ENCODE measurements at regions not wholly inside any gene's neighbourhood (a gene's known extent, or its start where the extent isn't known, plus 50 kb on each side); places are given as distances from the start of the nearest gene placed in this dataset.
A peak's percentile ranks its signal among the peaks of the same experiment; 100 is the strongest.

DNA sequence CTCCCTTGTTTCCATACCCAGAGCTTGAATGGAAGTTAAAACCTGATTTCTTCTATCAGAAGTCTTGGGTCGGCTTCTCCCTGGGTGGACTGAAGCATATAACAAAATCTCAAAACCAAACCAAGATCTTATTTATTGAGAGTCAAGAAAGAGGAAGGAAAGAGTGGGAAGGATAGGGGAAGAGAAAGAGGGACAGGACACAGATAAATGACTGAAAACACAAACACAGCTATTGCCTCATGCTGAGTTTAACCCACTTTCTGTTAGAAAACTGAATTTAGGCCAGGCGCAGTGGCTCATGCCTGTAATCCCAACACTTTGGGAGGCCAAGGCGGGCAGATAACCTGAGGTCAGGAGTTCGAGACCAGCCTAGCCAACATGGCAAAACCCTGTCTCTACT, 92.9 kb downstream of the PALM2AKAP2 start:
- intact Hi-C loops (cut with DNase I): no loop called here
- FAIRE-seq (no peak), DNase-seq (no peak)
- Histone ChIP-seq H3K27me3 (ENCODE audit: control insufficient read depth, insufficient read depth, low read length) (no peaks in the 10 kb centered on the region), H3K4me1 (ENCODE audit: control insufficient read depth in 2 of 3, insufficient read depth in 2 of 3, low read depth in 1 of 3, low read length in 3 of 3) (no peaks in the 10 kb centered on the region), H3K9ac (ENCODE audit: low read length in 3 of 3) (no peak overlapping the region), H3K9me3 (ENCODE audit: control insufficient read depth in 2 of 3, insufficient read depth in 1 of 3, low read length in 3 of 3) (no peaks in the 10 kb centered on the region), H3K27ac (ENCODE audit: low read depth in 2 of 2, low read length in 2 of 2) (no peak overlapping the region), H3K36me3 (ENCODE audit: control insufficient read depth in 2 of 3, insufficient read depth in 3 of 3, low read length in 3 of 3) (no peaks in the 10 kb centered on the region), H3K4me3 (ENCODE audit: low read length in 3 of 3) (no peak overlapping the region)
- no peak for TF ChIP-seq CTCF (IDR thresholded peaks at IDR 0.05; ENCODE audit: borderline replicate concordance, extremely low read depth, insufficient read depth)

GRCh38 chr9:109875495-109876129, 95.6 kb downstream of the PALM2AKAP2 start:
- H3K36me3 ChIP-seq (ENCODE audit: control insufficient read depth in 2 of 3, insufficient read depth in 3 of 3, low read length in 3 of 3): no peaks in the 10 kb centered on the region
- H3K27me3 ChIP-seq (ENCODE audit: control insufficient read depth, insufficient read depth, low read length): no peaks in the 10 kb centered on the region
- no peak overlapping the region for H3K4me3 ChIP-seq (ENCODE audit: low read length in 3 of 3)
- no peak overlapping the region for H3K27ac ChIP-seq (ENCODE audit: low read depth in 2 of 2, low read length in 2 of 2)
- FAIRE-seq (no peak), DNase-seq (no peak)
- no peaks in the 10 kb centered on the region for H3K4me1 ChIP-seq (ENCODE audit: control insufficient read depth in 2 of 3, insufficient read depth in 2 of 3, low read depth in 1 of 3, low read length in 3 of 3)
- intact Hi-C loops (cut with DNase I): no loop called here
- no peak overlapping the region for H3K9ac ChIP-seq (ENCODE audit: low read length in 3 of 3)
- TF ChIP-seq CTCF (IDR thresholded peaks at IDR 0.05; ENCODE audit: borderline replicate concordance, extremely low read depth, insufficient read depth): no peak
- H3K9me3 ChIP-seq (ENCODE audit: control insufficient read depth in 2 of 3, insufficient read depth in 1 of 3, low read length in 3 of 3): no peaks in the 10 kb centered on the region

DNA sequence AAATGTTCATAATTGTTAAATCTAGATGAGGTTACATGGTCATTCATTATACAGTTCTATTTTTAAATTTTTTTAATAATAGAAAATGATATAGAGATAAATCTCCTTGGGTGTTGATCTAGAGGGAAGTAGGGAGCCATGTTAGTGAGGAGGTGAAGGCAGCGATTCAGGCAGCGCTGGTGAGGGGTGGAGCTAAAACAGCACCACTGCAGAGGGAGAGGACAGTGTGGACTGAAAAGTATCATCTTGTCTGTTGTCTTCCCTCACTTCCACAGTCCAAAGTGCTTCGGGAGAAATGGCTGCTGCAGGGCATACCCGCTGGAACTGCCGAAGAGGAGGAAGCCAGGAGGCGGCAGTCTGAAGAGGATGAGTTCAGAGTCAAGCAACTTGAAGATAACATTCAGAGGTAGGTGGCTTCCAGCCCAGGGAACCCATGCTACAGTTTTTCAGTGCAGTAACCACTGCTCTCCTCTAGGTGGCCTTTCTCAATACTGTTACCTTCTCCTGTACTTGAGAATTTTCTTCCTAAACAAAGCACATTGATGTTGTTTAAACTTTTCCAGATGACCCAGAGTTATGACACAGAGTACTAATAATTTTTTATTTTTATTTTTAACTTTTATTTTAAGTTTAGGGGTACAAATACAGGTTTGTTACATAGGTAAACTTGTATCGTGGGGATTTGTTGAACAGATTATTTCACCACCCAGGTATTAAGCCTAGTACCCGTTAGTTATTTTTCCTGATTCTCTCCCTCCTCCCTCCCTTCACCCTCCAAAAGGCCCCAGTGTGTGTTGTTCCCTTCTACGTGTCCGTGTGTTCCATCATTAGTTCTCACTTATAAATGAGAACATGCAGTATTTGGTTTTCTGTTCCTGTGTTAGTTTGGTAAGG, 100.5 kb downstream of the PALM2AKAP2 start:
- H3K4me3 ChIP-seq (ENCODE audit: low read length in 3 of 3): no peak overlapping the region
- peak; percentile 55 for TF ChIP-seq CTCF (IDR thresholded peaks at IDR 0.05; ENCODE audit: borderline replicate concordance, extremely low read depth, insufficient read depth)
- H3K9me3 ChIP-seq (ENCODE audit: control insufficient read depth in 2 of 3, insufficient read depth in 1 of 3, low read length in 3 of 3): no peaks in the 10 kb centered on the region
- DNase-seq (no peak), FAIRE-seq (no peak)
- intact Hi-C loops (cut with DNase I): no loop called here
- H3K9ac ChIP-seq (ENCODE audit: low read length in 3 of 3): no peak overlapping the region
- no peaks in the 10 kb centered on the region for H3K4me1 ChIP-seq (ENCODE audit: control insufficient read depth in 2 of 3, insufficient read depth in 2 of 3, low read depth in 1 of 3, low read length in 3 of 3)
- H3K36me3 ChIP-seq (ENCODE audit: control insufficient read depth in 2 of 3, insufficient read depth in 3 of 3, low read length in 3 of 3): no peaks in the 10 kb centered on the region
- H3K27ac ChIP-seq (ENCODE audit: low read depth in 2 of 2, low read length in 2 of 2): no peak overlapping the region
- H3K27me3 ChIP-seq (ENCODE audit: control insufficient read depth, insufficient read depth, low read length): no peaks in the 10 kb centered on the region

Measured in kidney (tissue), 13 donors.